PC-3 (cell line): ENCODE measurements at regions not wholly inside any gene's neighbourhood (a gene's known extent, or its start where the extent isn't known, plus 50 kb on each side); places are given as distances from the start of the nearest gene placed in this dataset.

ENCODE experiments used
- ATAC-seq: fragments of 200-7000 bp; cut with Tn5 transposase; 2 replicates; pipeline ENCODE4 v1.9.1; 2020; ENCODE audit warnings: mild to moderate bottlenecking, moderate library complexity
- BruUV-seq: library from RNA; stranded (reverse); fragments of 400-500 nt; replicated peaks from 2 replicates; lab custom pipeline; 2021; lab: Mats Ljungman, UMichigan
- CTCF ChIA-PET: fragments of 300-600 bp; sonication (Branson Sonifier 250); formaldehyde crosslinking; loops from one replicate; lab custom pipeline; 2022; ENCODE audit warnings: antibody characterized with exemption; lab: Charles Lee
- POLR2A ChIA-PET: fragments of 300-600 bp; sonication (Branson Sonifier 250); formaldehyde crosslinking; loops from one replicate; lab custom pipeline; 2022; ENCODE audit warnings: antibody characterized with exemption; ENCODE audit not compliant: unreplicated experiment; lab: Charles Lee
- DNase-seq: peaks from one replicate; pipeline ENCODE4 v3.0.0-alpha.2; 2015
- H2AFZ ChIP-seq: fragments of 300-600 bp; sonication (generic); 2 replicates; pipeline ENCODE4 v1.6.0; 2016; ENCODE audit warnings: antibody characterized with exemption, low read length
- H3F3A ChIP-seq: fragments of 300-600 bp; sonication (generic); one replicate; pipeline ENCODE4 v1.6.0; 2017; ENCODE audit warnings: antibody characterized with exemption, low read length, control low read depth, mild to moderate bottlenecking; ENCODE audit not compliant: unreplicated experiment
- H3K27ac ChIP-seq: fragments of 300-600 bp; sonication (generic); 2 replicates; pipeline ENCODE4 v1.5.1; 2016; ENCODE audit warnings: mild to moderate bottlenecking, low read length
- H3K27me3 ChIP-seq: fragments of 300-600 bp; sonication (generic); 2 replicates; pipeline ENCODE4 v1.6.1; 2016; ENCODE audit warnings: low read length, mixed read lengths
- H3K36me3 ChIP-seq: fragments of 300-600 bp; sonication (generic); 2 replicates; pipeline ENCODE4 v1.6.1; 2016; ENCODE audit warnings: low read depth, mixed run types, low read length, mixed read lengths
- H3K4me1 ChIP-seq: fragments of 300-600 bp; sonication (generic); 2 replicates; pipeline ENCODE4 v1.5.1; 2016; ENCODE audit warnings: low read length; ENCODE audit not compliant: insufficient read depth
- H3K4me2 ChIP-seq: fragments of 300-600 bp; sonication (generic); 2 replicates; pipeline ENCODE4 v1.6.0; 2016; ENCODE audit warnings: low read length
- H3K4me3 ChIP-seq: fragments of 300-600 bp; sonication (generic); 2 replicates; pipeline ENCODE4 v1.5.1; 2016; ENCODE audit warnings: mild to moderate bottlenecking, low read length, mixed read lengths
- H3K79me2 ChIP-seq: fragments of 300-600 bp; sonication (generic); 2 replicates; pipeline ENCODE4 v1.6.1; 2017; ENCODE audit warnings: low read length, mixed read lengths
- H3K9ac ChIP-seq: fragments of 300-600 bp; sonication (generic); 2 replicates; pipeline ENCODE4 v1.6.0; 2016; ENCODE audit warnings: mild to moderate bottlenecking, low read length
- H3K9me2 ChIP-seq: fragments of 300-600 bp; sonication (generic); replicated peaks from 2 replicates; pipeline ENCODE4 v1.6.1; 2016; ENCODE audit warnings: mixed run types, low read length, mixed read lengths
- H3K9me3 ChIP-seq: fragments of 300-600 bp; sonication (generic); 2 replicates; pipeline ENCODE4 v1.6.1; 2016; ENCODE audit warnings: low read length, mixed read lengths
- H4K20me1 ChIP-seq: fragments of 300-600 bp; sonication (generic); 2 replicates; pipeline ENCODE4 v1.6.1; 2016; ENCODE audit warnings: low read length, mixed read lengths
- EZH2 ChIP-seq: fragments of 300-600 bp; sonication (generic); IDR thresholded peaks from one replicate; pipeline ENCODE4 v1.6.1; 2017; ENCODE audit warnings: antibody characterized with exemption, mild to moderate bottlenecking, low read length; ENCODE audit not compliant: unreplicated experiment
- EZH2phosphoT487 ChIP-seq: fragments of 300-600 bp; sonication (generic); IDR thresholded peaks from 2 replicates; pipeline ENCODE4 v1.6.1; 2018; ENCODE audit warnings: mild to moderate bottlenecking, antibody characterized with exemption, low read length, borderline replicate concordance
- intact Hi-C: fragments of 100-400 bp; cut with micrococcal nuclease; formaldehyde crosslinking; loops from 2 replicates; pipeline ENCODE4 v1.9.0; 2023
- TF ChIP-seq, protein P1 (sequence below): fragments of 300-600 bp; sonication (generic); conservative IDR thresholded peaks from 2 replicates; pipeline ENCODE4 v1.5.1; 2017; ENCODE audit warnings: antibody characterized with exemption, low read depth, mild to moderate bottlenecking, low read length

DNA sequence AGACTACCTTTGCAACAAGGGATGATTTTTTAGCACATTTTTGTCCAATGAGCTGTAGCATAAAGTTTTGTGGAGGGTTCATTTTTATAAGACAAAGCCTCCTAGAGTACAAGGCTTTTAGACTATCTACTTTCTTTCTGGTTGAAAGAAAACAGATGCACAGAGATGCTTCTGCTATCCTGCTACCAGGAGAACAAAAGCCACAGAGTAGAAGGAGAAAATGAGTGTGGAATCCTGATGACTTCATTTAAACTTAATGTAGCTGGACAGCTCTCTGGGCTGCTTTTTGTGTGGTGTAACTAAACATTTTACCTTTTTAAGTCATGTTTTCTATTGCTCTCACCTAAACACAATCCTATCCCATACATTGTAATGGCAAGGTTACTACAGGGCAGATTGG, 1009.4 kb downstream of the TLE1 start:
- DNase-seq (no peak), ATAC-seq (no peak)
- TF ChIP-seq, protein P1, sequence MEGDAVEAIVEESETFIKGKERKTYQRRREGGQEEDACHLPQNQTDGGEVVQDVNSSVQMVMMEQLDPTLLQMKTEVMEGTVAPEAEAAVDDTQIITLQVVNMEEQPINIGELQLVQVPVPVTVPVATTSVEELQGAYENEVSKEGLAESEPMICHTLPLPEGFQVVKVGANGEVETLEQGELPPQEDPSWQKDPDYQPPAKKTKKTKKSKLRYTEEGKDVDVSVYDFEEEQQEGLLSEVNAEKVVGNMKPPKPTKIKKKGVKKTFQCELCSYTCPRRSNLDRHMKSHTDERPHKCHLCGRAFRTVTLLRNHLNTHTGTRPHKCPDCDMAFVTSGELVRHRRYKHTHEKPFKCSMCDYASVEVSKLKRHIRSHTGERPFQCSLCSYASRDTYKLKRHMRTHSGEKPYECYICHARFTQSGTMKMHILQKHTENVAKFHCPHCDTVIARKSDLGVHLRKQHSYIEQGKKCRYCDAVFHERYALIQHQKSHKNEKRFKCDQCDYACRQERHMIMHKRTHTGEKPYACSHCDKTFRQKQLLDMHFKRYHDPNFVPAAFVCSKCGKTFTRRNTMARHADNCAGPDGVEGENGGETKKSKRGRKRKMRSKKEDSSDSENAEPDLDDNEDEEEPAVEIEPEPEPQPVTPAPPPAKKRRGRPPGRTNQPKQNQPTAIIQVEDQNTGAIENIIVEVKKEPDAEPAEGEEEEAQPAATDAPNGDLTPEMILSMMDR = no peak
- TF ChIP-seq EZH2 (no peak), EZH2phosphoT487 (no peak)
- BruUV-seq = no TSS peak
- no peak overlapping the region for H3K4me2 ChIP-seq
- no peaks in the 10 kb centered on the region for H3K9me2 ChIP-seq
- H3K4me3 ChIP-seq = no peak overlapping the region
- H3K27me3 ChIP-seq = no peaks in the 10 kb centered on the region
- H3K9me3 ChIP-seq = no peaks in the 10 kb centered on the region
- CTCF ChIA-PET = no interaction called here
- H3K27ac ChIP-seq = no peak overlapping the region
- intact Hi-C loops = no loop called here
- H3K36me3 ChIP-seq = no peaks in the 10 kb centered on the region
- H3K9ac ChIP-seq = no peak overlapping the region
- H4K20me1 ChIP-seq = no peaks in the 10 kb centered on the region
- no peak overlapping the region for H2AFZ ChIP-seq
- no peaks in the 10 kb centered on the region for H3K4me1 ChIP-seq
- no peaks in the 10 kb centered on the region for H3K79me2 ChIP-seq
- no peaks in the 10 kb centered on the region for H3F3A ChIP-seq
- POLR2A ChIA-PET = no interaction called here

DNA sequence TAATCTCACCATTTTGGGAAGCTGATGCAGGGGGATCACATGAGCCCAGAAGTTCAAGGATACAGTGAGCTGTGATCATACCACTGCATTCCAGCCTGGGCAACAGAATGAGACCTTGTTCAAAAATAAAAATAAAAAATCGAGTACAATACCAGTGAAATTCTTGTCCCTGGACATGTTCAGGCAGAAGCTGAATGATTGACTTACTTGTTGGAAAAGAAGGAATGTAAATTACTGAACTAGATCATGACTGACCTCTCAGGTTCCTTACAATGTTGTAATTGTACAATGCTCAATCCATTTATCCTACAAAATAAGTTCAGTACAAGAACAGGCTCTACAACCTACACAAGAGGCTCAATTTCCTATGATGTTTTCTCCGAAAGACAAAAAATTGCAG, 1010.4 kb downstream of the TLE1 start:
- TF ChIP-seq EZH2phosphoT487 = no peak
- TF ChIP-seq, protein P1 = no peak
- TF ChIP-seq EZH2 = no peak
- Histone ChIP-seq H2AFZ (no peak overlapping the region), H3K27me3 (no peaks in the 10 kb centered on the region), H4K20me1 (no peaks in the 10 kb centered on the region), H3K4me2 (no peak overlapping the region), H3K36me3 (no peaks in the 10 kb centered on the region), H3K9me2 (no peaks in the 10 kb centered on the region), H3K9ac (no peak overlapping the region), H3F3A (no peaks in the 10 kb centered on the region), H3K79me2 (no peaks in the 10 kb centered on the region), H3K27ac (no peak overlapping the region), H3K4me3 (no peak overlapping the region), H3K4me1 (no peaks in the 10 kb centered on the region), H3K9me3 (no peaks in the 10 kb centered on the region)
- DNase-seq (no peak), ATAC-seq (no peak)
- ChIA-PET POLR2A (no interaction called here), CTCF (no interaction called here)
- intact Hi-C loops = no loop called here
- BruUV-seq = no TSS peak

DNA sequence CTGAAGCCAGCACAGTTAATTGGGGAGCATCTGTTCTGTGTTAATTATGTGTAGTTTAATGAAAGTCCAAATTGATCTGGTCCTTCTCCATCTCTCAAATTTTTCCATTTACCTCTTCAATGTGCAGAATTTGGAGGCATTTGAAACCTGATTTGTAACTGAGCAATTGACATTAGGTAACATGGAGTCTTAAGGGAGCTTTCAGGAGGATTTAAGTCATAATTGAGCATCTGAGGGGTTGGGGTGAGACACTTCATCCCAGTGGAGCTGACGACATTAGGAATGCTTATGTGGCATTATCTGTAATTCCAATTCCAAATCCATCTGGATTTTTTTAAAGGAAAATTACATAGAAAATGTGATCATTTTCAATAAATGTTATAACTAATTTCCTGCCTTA, 1015.9 kb downstream of the TLE1 start:
- Histone ChIP-seq H3K9ac (no peak overlapping the region), H3K36me3 (no peaks in the 10 kb centered on the region), H4K20me1 (no peaks in the 10 kb centered on the region), H3K4me3 (no peak overlapping the region), H3F3A (no peaks in the 10 kb centered on the region), H3K27ac (no peak overlapping the region), H3K9me3 (no peaks in the 10 kb centered on the region), H3K9me2 (no peaks in the 10 kb centered on the region), H3K4me2 (no peak overlapping the region), H3K79me2 (no peaks in the 10 kb centered on the region), H3K27me3 (no peaks in the 10 kb centered on the region), H3K4me1 (no peaks in the 10 kb centered on the region), H2AFZ (no peak overlapping the region)
- intact Hi-C loops = no loop called here
- no peak for TF ChIP-seq EZH2phosphoT487
- TF ChIP-seq EZH2 = no peak
- TF ChIP-seq, protein P1 = no peak
- ChIA-PET CTCF (no interaction called here), POLR2A (no interaction called here)
- no TSS peak for BruUV-seq
- DNase-seq (no peak), ATAC-seq (no peak)
